Cardiac muscle cell (in vitro differentiated cells and primary cell): ENCODE measurements at regions not wholly inside any gene's neighbourhood (a gene's known extent, or its start where the extent isn't known, plus 50 kb on each side); places are given as distances from the start of the nearest gene placed in this dataset.

ENCODE experiments used
- DNase-seq, 2 donors: peaks; one replicate each; pipeline versions ENCODE4 v3.0.0 to v3.0.0-alpha.2; 2010 to 2017; ENCODE audit warnings: low read depth in 1 of 2, low spot score in 1 of 2
- H3K27ac ChIP-seq: fragments of 200-600 bp; sonication (generic); 2 replicates; pipeline ENCODE4 v1.5.1; 2016
- H3K27me3 ChIP-seq: fragments of 200-600 bp; sonication (generic); 2 replicates; pipeline ENCODE4 v1.6.0; 2016; ENCODE audit warnings: control low read depth
- H3K36me3 ChIP-seq: fragments of 200-600 bp; sonication (generic); 2 replicates; pipeline ENCODE4 v1.5.1; 2016; ENCODE audit warnings: control low read depth
- H3K4me1 ChIP-seq: fragments of 200-600 bp; sonication (generic); 2 replicates; pipeline ENCODE4 v1.8.1; 2017; ENCODE audit warnings: low read depth, mild to moderate bottlenecking, mixed run types
- H3K4me3 ChIP-seq: fragments of 200-600 bp; sonication (generic); 2 replicates; pipeline ENCODE4 v1.5.1; 2016; ENCODE audit warnings: mild to moderate bottlenecking
- H3K9me3 ChIP-seq: fragments of 200-600 bp; sonication (generic); 2 replicates; pipeline ENCODE4 v1.5.1; 2017; ENCODE audit warnings: low read depth, mild to moderate bottlenecking, control low read depth
- TF ChIP-seq, protein P1 (sequence below): IDR thresholded peaks from 2 replicates; pipeline ENCODE4 v1.5.1; 2012; ENCODE audit warnings: low read depth, mild to moderate bottlenecking, low read length

DNA sequence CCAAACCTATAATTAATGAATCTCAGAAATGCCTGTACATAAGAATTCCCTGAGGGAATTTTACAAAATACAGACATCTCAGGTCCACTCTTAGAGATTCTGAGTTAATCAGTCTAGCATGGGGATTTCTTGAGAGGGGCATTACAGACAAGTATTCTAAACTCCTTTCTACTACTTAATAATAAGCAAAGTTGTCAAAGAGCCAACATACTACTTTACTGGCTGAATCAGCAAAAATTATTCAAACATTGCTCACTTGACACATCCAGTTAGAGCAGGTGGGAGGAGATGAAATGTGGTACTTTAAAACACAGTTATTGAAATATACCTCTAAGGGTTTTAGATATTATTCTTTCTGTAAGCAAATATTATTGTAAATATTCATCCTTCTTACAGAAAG, 1164.7 kb downstream of the CDY2B start:
- TF ChIP-seq, protein P1, sequence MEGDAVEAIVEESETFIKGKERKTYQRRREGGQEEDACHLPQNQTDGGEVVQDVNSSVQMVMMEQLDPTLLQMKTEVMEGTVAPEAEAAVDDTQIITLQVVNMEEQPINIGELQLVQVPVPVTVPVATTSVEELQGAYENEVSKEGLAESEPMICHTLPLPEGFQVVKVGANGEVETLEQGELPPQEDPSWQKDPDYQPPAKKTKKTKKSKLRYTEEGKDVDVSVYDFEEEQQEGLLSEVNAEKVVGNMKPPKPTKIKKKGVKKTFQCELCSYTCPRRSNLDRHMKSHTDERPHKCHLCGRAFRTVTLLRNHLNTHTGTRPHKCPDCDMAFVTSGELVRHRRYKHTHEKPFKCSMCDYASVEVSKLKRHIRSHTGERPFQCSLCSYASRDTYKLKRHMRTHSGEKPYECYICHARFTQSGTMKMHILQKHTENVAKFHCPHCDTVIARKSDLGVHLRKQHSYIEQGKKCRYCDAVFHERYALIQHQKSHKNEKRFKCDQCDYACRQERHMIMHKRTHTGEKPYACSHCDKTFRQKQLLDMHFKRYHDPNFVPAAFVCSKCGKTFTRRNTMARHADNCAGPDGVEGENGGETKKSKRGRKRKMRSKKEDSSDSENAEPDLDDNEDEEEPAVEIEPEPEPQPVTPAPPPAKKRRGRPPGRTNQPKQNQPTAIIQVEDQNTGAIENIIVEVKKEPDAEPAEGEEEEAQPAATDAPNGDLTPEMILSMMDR = no peak
- H3K4me3 ChIP-seq = no peak overlapping the region
- H3K36me3 ChIP-seq = no peaks in the 10 kb centered on the region
- no peaks in the 10 kb centered on the region for H3K9me3 ChIP-seq
- no peaks in the 10 kb centered on the region for H3K27me3 ChIP-seq
- no peaks in the 10 kb centered on the region for H3K4me1 ChIP-seq
- DNase-seq = no peak
- H3K27ac ChIP-seq = no peak overlapping the region

DNA sequence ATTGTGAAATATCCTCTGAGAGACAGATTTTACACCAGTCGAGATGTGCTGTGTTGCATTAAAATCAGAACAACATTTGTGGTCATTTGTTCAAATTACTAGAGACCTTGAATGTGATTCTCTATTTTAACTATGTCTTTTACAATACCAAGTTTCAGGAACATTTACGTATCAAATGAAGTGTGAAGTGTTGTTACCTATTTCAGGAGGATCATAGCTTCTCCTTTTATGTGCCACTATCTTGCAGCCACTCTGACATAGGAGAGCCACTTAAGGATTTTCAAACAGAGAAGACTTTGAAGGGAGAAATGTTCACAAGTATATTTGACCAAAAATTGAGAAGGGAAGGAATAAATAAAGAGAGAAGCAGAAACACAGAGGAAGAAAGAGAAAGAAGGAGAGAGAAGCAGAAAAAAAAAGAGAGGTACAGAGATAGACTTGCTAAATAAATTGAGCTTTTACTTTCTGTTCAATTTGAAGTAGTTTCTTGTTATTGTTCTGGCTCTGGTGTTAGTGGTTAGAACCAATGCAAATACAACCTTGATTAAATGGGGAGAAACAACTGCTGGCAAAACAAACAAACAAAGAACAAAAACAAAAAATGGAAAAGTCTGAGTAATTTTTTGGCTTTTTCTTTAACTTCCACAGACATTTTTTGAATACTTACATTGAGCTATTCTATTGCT, 1206.8 kb downstream of the CDY2B start:
- TF ChIP-seq, protein P1 = no peak
- H3K36me3 ChIP-seq = no peaks in the 10 kb centered on the region
- H3K27ac ChIP-seq = no peak overlapping the region
- no peaks in the 10 kb centered on the region for H3K9me3 ChIP-seq
- no peaks in the 10 kb centered on the region for H3K4me1 ChIP-seq
- H3K27me3 ChIP-seq = no peaks in the 10 kb centered on the region
- no peak overlapping the region for H3K4me3 ChIP-seq
- DNase-seq = no peak

DNA sequence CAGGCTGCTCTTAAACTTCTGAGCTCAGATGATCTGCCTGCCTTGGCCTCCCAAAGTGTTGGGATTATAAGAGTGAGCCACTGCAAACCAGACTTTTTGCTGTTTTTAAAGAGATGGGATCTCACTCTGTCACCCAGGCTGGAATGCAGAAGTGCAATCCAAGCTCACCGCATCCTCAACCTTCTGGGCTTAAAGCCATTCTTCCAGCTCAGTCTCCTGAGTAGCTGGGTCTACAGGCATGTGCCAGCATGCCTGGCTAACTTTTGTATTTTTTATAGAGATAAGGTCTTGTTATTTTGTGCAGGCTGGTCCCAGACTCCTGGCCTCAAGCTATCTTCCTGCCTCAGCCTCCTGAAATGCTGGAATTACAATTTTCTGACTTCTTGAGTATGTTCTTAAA, 1211.6 kb downstream of the CDY2B start:
- Histone ChIP-seq H3K27ac (no peak overlapping the region), H3K36me3 (no peaks in the 10 kb centered on the region), H3K4me3 (no peak overlapping the region), H3K9me3 (no peaks in the 10 kb centered on the region), H3K27me3 (no peaks in the 10 kb centered on the region), H3K4me1 (no peaks in the 10 kb centered on the region)
- no peak for DNase-seq
- TF ChIP-seq, protein P1 = no peak

DNA sequence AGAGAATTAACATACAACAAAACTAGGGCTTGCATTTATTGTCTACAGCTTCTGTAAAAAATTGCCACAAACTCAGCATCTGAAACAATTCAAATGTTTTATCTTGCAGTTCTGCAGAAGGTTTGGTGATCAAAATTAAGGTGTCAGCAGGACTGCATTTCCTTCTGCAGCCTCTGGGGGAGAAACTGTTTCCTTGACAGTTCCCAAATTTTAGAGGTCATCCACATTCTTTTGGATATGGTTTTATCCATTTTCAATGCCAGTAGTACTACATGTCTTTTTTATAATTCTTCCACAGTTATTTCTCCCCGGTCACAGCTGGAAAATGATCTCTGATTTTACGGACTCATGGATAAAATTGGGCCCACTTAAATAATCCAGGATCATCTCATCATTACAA, 1217.3 kb downstream of the CDY2B start:
- Histone ChIP-seq H3K36me3 (no peaks in the 10 kb centered on the region), H3K9me3 (no peaks in the 10 kb centered on the region), H3K4me3 (no peak overlapping the region), H3K27me3 (no peaks in the 10 kb centered on the region), H3K4me1 (no peaks in the 10 kb centered on the region), H3K27ac (no peak overlapping the region)
- no peak for DNase-seq
- TF ChIP-seq, protein P1 = no peak

DNA sequence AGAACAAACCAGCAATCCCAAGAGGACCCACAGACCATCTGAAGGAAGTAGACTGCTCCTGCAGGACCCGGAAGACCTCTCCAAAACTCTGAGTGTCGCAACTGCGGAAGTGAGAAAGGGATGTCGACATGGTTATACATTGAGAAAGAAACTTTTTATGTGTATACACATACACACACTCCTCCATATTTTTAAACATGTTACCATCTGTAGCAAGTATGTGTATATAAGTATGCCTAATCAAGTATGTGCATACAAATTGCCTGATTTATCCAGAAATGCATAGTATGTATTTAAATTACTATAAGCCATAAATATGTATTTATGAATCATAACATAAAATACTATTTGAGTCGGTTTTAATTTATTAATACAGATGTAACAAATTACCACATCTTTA, 1220.7 kb downstream of the CDY2B start:
- Histone ChIP-seq H3K27ac (no peak overlapping the region), H3K36me3 (no peaks in the 10 kb centered on the region), H3K4me3 (no peak overlapping the region), H3K27me3 (no peaks in the 10 kb centered on the region), H3K4me1 (no peaks in the 10 kb centered on the region), H3K9me3 (no peaks in the 10 kb centered on the region)
- TF ChIP-seq, protein P1 = no peak
- no peak for DNase-seq
